Head of caudate nucleus (tissue), 42 donors: ENCODE measurements at regions not wholly inside any gene's neighbourhood (a gene's known extent, or its start where the extent isn't known, plus 50 kb on each side); places are given as distances from the start of the nearest gene placed in this dataset.
A peak's percentile ranks its signal among the peaks of the same experiment; 100 is the strongest.

Experiments used
- DNase-seq, 42 donors: peaks; one replicate each; pipeline versions ENCODE4 v3.0.0 to v3.0.0-alpha.2; 2020 to 2021; ENCODE audit warnings: mixed read lengths in 7 of 42
- intact Hi-C: fragments of 100-400 bp; cut with DNase I; formaldehyde crosslinking; loops from one replicate; pipeline ENCODE4 v1.15.0; 2022

DNA sequence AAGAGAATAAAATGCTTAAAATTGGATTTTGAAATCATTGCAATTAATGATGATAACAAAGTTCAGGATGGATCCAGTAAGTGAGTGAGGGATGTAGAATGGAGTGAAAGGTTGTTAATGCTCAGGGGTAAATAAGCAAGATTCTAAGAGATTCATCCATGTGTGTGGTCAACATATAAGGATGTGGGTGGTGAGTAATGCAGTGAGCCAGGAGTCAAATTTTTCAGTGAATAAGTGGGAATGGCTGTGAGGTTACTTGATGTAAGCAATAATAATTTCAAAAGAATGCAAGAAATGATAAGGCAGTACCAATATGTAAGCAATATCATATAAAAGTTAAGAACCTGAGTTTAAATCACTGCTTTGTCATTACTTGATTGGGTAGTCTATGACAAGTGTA, 207.5 kb upstream of the ADGRB3 start:
- intact Hi-C loops, result no loop called here
- DNase-seq, result no peak

DNA sequence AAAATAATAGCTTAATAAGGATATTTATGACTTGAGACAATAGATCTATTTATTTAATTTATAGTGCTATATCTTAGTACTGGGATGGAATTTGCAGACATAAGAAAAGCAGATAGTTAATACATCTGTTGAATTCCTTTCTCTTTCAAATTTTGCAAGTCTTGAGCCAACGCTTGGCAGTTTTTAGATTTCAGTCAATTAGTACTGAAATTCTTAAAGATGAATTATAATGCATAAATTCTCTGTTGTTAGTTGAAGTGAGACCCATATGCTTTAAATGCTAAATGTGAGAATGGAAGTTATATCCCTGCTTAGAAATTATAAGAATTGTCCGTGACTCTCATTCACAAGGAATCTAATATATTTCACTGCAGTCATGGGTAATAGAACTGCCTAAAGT, 225.1 kb upstream of the ADGRB3 start:
- intact Hi-C loops, result no loop called here
- no peak for DNase-seq

DNA sequence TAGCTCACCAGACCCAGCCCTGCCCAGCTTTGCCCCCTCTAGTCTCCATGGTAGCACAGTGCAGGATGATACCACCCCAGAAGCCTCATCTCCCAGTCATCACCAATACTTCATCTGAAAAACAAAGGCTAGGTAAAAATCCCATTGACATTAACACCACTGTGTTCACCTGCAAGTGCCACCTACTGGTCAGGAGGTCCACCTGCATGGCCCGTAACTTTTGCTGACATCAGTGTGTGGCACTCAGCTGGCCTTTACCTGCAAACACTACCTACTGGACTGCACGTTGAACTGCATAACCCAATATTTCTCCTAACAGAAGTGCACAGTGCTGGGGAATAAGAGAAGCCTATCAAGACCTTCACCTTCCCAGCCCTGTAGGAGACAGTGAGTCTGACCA, 234.7 kb upstream of the ADGRB3 start:
- intact Hi-C loops, result no loop called here
- DNase-seq, result no peak

DNA sequence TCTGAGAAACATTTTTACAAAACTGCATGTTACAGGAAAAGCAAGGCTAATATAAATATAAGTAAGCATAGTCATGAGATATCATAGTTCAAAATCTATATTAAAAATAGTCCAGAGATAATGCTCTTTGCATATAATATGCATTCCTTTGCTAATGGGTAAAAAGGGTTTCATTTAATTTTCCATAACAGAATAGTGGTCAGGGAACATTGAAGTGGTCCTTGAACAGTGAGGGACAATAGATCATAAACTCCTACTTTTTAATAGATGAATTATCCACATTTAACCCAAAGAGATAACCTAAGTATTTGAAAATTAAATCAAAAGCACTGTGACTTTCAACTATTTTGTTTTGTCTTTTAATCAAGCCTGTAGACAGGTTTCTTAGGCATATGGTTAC, 243.1 kb upstream of the ADGRB3 start:
- no peak for DNase-seq
- intact Hi-C loops, result no loop called here

DNA sequence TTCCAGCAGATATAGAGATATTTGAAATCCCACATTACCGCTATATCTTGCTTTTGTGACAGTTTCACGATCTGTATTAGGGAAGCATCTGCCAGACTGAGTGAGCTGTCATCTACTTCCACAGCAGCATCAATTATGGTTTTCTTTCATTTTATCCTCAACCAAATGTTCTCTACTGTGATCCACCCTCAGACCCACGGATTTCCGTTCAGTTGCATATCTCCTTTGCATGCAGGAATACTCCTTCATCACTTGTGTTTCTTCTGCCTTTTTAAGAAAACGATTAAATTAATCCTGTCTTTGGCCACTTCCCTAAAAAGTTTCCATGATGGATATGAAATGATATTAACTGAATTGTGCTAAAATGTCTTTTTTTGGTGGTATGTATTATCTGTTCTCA, 262.1 kb upstream of the ADGRB3 start:
- peak in 10 of 42 donors; percentile 9 to 46 (median 28) for DNase-seq
- intact Hi-C loops, result no loop called here

DNA sequence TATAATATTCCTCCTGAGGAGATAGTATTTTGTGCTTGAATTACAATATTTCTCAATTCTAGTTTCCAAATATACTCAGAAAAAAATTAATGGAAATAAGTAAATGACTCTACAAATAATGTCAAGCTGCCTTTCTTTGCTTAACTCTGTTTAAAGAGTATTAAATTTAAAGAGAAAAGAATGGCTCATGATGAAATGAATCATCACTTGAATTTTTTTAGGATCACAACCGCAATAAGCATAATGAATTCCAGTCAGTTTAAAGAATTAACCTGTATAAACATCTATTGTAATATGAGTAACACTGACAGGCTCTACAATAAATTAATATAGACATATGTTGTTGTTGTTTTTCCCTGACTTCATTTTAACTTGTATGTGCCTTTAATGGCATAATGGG, 266.2 kb upstream of the ADGRB3 start:
- DNase-seq, result no peak
- intact Hi-C loops, result no loop called here

DNA sequence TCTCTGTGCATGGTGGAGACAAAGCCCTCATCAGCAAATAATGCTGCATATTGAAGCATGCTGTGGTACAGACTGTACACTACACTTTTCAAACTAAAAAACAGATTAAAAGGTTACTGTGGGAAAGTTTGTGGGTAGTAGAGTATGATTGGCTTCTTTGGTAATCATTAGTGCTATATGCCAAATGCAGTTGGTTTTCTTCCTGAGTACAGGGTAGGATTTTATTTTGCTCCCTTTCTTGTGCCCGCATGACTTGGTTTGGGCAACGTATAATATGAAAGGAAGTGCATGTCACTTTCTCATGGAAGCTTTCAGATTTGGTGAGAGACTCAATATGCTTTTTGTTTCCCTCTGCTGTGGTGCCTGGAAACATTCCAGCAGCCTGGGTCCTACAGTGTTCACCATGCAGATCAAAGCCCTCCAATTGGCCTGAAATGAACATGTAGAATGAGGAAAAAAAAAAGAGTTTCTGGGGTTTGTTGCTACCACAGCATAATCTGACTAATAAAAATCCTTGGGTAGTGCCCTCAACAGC, 270.7 kb upstream of the ADGRB3 start:
- DNase-seq, result no peak

DNA sequence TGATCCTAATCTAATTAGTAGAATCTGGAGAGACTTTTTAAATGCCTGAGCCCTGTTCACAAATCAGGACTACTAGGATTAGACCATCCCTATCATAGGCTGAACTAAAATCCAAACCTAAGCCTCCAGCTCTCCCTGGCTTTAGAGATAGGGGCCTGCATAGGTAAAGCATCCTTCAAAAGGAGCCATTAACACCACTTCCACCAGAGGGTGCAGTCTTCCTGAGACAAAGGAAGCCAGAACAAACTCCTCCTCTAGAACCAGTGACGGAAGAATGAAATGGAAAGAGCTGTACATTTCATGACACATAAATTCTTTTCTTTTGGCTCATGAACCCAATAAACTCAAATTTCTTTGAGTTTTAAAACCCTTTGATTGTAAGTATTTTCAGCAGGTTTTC, 291.2 kb upstream of the ADGRB3 start:
- peak in 29 of 42 donors; percentile 3 to 73 (median 37) for DNase-seq
- intact Hi-C loops, result no loop called here

More for the DNA sequence above, 270.7 kb upstream of the ADGRB3 start:
- intact Hi-C loops, result no loop called here

DNA sequence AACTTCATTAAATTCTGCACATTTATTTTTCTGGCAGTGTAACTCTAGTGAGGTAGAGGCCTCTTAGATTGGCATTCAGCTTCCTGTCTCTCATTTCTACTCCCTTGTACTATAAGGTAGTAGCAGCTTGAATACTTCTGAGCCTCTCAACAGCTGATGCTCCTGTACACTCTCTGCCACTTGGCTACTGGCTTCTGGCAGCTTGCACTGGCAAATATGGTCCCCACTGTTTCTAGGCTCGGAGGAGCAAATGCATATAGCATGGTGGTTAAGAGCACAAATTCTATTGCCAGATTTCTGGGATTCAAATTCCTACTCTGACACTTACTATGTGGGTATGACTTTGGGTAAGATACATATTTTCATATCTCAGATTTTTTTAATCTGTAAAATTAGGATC, 292.8 kb upstream of the ADGRB3 start:
- no peak for DNase-seq
- intact Hi-C loops, result no loop called here

DNA sequence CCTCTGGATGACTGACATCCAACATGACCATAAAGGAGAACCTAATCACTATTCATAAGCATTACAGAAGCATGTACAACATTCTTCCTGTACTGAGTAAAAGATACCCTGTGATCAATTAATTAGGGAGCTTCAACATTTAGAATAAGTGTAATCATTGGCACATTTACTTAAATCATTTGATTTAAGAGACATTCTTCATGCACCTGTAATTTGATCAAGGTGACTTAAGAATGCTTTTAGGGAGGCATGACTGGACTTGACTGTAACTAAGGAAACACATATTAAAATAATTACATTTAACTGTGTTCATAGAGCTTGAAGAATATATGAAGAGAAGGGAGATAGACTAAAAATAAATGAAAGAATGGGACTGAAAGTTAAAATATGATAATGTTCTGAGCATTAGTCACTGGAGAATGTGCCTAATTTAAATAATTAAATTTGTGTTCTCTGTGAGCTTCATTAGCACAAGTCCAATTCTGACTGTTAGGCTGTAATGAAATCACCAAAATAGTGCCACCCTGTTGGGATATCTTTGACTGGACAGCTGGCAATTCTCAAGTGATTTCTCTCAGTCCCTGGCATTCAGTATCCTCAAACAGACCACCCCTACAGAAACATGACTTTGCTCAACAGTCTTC, 295.5 kb upstream of the ADGRB3 start:
- intact Hi-C loops, result no loop called here
- no peak for DNase-seq

DNA sequence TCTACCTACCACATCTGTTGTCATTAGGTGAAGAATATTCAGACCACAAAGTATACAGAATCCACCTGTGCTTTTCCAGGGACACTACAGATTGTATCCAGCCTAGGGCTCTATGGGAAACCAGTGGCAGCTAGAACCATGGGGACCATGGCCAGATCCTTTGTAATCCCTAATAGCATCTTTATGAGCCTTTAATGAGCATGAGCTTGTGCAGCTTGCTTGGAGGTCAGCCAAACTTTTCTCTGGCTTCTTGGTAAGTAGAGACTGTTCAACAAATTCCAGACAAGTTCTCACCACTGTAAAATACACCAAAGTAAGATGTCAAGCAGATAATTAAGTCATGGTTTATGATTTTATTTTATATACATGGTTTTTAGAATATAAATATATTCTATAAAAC, 301.6 kb upstream of the ADGRB3 start:
- intact Hi-C loops, result no loop called here
- DNase-seq, result peak in 4 of 42 donors; percentile 7 to 15 (median 10)

DNA sequence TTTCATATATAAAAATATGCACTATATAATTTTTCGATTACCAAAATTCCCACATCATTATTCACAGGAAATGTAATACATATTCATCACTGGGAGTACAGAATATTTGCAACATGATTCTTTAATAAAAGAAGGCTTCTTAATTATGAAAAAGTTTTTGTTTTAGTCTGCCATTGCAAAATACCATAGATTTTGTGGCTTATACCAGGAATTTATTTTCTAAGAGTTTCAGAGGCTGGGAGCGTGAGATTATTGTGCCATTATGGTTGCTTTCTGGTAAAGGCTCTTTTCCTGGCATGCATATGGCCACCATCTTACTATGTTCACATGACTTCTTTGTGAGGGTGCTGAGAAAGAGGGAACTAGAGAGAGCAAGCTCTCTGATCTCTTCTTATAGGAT, 306.9 kb upstream of the ADGRB3 start:
- DNase-seq, result no peak
- intact Hi-C loops, result no loop called here

DNA sequence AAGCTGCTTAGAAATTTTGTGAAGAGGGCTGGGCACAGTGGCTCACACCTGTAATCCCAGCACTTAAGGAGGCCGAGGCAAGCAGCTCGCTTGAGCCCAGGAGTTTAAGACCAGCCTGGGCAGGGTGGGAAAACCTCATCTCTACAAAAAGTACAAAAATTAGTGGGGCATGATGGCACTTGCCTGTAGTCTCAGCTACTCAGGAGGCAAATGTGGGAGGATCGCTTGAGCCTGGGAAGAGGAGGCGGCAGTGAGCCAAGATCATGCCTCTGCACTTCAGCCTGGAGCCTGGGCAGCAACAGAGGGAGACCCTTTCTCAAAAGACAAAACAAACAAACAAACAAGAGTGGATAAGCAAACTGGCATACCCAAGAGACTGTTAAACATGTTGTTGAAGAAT, 308.3 kb upstream of the ADGRB3 start:
- intact Hi-C loops, result no loop called here

DNA sequence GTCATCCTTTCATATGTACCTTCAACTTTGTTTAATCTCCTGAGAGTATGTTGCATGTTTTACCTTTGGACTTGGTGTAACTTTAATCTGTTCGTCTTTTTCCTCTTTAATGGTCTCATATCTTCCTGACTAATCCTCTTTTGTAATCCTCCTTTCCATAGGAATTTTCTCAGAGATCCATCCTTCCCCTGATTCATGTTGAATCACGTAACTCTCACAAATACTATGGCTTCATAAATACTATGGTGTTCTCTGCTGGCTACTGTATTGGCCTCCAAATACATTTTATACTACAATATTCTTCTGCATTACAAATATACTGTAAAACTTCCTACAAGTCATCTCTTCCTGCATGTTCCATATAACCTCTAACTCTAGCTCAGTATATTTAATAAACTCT, 317.7 kb upstream of the ADGRB3 start:
- intact Hi-C loops, result no loop called here

More for the DNA sequence above, 308.3 kb upstream of the ADGRB3 start:
- no peak for DNase-seq

DNA sequence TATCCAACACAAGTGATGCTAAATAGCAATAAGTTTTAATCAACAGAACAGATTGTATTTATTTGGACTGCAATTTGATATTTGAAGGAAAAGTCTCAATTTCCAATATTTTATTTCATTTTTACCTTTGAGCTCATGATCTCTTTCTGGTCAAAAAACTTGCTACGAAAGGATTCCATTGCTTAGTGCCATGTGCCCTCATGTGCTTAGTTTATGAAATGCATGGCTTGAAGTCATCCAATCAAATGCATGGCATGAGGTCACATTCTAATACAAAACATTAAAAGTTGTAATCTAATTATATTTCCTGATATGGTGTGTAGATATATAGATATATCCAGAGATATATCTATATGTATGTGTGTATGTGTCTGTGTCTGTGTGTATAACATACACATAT, 321.2 kb upstream of the ADGRB3 start:
- intact Hi-C loops, result no loop called here
- DNase-seq, result no peak

More for the DNA sequence above, 317.7 kb upstream of the ADGRB3 start:
- no peak for DNase-seq

DNA sequence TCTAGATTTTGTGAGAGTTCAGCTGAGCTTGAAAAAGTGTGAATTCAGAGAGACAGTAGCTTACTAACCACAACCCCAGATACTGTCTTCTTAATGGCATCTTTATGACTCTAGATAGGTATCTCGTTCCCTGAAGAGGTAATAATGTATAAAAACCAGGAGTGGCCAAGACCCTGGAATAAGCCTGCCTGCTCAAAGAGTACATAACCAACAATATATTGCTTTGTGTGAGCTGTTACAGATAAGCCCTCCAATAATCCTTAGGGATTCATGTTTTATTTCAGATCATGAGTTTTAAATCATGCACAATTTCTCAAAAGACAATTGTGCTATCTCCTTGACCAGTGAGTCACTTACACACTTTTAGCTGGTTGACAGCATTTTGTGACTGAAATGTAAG, 327.8 kb upstream of the ADGRB3 start:
- DNase-seq, result no peak
- intact Hi-C loops, result no loop called here

DNA sequence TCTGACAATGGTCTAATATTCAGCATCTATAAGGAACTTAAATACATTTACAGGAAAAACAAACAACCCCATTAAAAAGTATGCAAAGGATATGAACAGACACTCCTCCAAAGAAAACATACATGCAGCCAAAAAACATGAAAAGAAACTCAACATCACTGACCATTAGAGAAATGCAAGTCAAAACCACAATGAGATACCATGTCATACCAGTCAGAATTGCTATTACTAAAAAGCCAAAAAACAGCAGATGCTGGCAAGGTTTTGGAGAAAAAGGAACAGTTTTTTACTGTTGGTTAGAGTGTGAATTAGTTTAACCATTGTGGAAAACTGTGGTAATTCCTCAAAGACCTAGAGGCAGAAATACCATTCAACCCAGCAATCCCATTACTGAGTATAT, 339.0 kb upstream of the ADGRB3 start:
- no peak for DNase-seq
- intact Hi-C loops, result no loop called here

DNA sequence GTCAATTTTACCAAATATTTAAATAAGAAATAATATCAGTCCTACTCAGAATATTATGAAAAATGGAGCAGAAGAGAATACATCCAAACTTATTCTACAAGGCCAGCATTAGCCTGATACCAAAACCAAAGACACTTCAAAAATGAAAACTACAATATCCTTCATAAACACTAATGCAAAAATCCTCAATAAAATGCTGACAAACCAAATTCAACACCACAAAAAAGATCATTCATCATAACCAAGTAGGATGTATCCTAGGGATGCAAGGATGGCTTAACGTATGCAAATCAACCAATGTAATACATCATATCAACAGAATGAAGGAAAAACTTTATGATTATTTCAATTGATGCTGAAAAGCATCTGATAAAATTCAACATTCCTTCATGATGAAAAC, 352.4 kb upstream of the ADGRB3 start:
- no peak for DNase-seq
- intact Hi-C loops, result no loop called here

DNA sequence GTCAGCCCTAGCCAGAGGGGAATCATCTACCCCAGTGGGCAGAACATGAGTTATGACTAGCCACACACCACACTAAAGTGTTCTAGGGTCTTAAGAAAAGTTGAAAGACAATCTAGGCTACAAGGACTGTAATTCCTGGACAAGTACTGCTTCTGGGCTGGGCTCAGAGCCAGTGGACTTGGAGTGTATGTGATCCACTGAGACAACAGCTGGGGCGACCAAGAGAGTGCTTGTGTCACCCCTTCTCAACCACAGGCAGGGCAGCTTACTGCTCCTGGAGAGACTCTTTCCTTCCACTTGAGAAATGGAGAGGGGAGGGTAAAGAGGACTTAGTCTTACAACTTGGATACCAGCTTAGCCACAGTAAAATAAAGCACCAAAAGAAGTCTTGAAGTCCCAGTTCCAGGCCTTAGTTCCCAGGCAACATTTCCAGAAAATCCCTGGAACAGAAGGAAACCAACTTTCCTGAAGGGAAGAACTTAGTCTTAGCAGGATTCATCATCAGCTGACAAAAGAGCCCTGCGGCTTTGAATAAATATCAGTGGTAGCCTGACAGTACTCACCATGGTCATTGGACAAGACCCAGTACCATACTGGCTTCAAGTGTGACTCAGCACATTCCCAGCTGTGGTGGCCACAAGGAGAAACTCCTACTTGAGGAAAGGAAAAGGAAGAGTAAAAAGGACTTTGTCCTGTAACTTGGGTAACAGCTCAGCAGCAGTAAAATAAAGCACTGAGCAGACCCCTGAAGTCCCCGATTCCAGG, 355.1 kb upstream of the ADGRB3 start:
- DNase-seq, result no peak
- intact Hi-C loops, result no loop called here

DNA sequence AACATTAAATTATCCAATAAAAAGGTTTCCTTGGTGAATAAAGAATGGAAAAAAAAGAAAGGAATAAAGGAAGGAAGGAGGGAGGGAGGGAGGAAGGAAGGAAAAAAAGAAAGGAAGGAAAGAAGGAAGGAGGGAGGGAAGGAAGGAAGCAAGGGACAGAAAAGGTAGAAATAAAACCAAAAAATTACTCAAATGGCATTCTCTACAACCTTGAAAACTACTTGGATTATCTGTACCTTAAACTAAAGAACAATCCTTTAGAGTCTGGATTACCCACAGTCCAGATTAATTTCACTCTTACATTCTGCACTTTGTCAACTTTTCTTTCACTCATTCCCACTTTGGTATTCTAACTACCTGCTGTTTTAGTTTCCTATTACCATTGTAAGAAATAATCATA, 361.8 kb upstream of the ADGRB3 start:
- intact Hi-C loops, result no loop called here
- no peak for DNase-seq

DNA sequence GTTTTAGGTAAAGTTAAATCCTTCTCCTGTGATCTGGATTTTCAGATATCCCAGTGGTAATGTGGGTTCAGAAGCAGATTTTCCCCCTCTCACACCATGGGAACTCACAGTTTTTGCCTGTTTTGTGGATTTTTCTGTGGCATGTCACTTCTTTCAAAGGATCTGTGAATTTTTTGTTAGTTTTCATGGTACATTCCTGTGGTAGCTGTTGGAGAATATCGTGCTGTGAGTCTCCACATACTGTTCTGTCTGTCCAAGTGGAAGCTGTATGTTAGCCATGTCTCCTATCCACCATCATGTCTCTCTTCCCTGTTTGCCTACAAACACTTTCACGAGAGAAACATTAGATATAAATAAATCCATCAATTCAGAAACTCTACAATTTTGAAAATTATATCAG, 378.7 kb upstream of the ADGRB3 start:
- no peak for DNase-seq

More for the DNA sequence above, 378.7 kb upstream of the ADGRB3 start:
- intact Hi-C loops, result no loop called here
